Fibroblast of lung (primary cell): ENCODE measurements at regions not wholly inside any gene's neighbourhood (a gene's known extent, or its start where the extent isn't known, plus 50 kb on each side); places are given as distances from the start of the nearest gene placed in this dataset.
A peak's percentile ranks its signal among the peaks of the same experiment; 100 is the strongest.
"Not testable (repeated sequence)": the region's sequence is repeated elsewhere in the genome, so short reads cannot be mapped to it uniquely, and the experiment has no call there.

ENCODE experiments used
- DNase-seq, 2 donors: peaks; one replicate each; pipeline versions ENCODE4 v3.0.0 to v3.0.0-alpha.2; 2010; ENCODE audit warnings: low read depth in 2 of 2
- H2AFZ ChIP-seq: 2 replicates; pipeline ENCODE4 v1.5.1; 2012; ENCODE audit warnings: low read length, control low read depth, inconsistent platforms
- H3K27ac ChIP-seq: 2 replicates; pipeline ENCODE4 v1.5.1; 2011; ENCODE audit warnings: low read length, control low read depth; ENCODE audit not compliant: insufficient read depth
- H3K27me3 ChIP-seq: 2 replicates; pipeline ENCODE4 v1.5.1; 2011; ENCODE audit warnings: mild to moderate bottlenecking, low read length; ENCODE audit not compliant: control insufficient read depth, insufficient read depth
- H3K36me3 ChIP-seq: 2 replicates; pipeline ENCODE4 v1.5.1; 2011; ENCODE audit warnings: low read length; ENCODE audit not compliant: control insufficient read depth, insufficient read depth
- H3K4me1 ChIP-seq: 2 replicates; pipeline ENCODE4 v1.5.1; 2011; ENCODE audit warnings: low read length; ENCODE audit not compliant: control insufficient read depth, insufficient read depth; ENCODE audit errors: extremely low read depth
- H3K4me2 ChIP-seq: 2 replicates; pipeline ENCODE4 v1.5.1; 2011; ENCODE audit warnings: low read length, control low read depth; ENCODE audit not compliant: insufficient read depth; ENCODE audit errors: extremely low read depth
- H3K4me3 ChIP-seq, 4 experiments: fragments of 200-600 bp in 1 of 4; sonication (generic) in 1 of 4; replicated peaks in 1 of 4; 2 replicates each; pipeline ENCODE4 v1.5.1; 2011 to 2016; ENCODE audit warnings: low read length in 4 of 4, low read depth in 3 of 4, mild to moderate bottlenecking in 3 of 4, control low read depth in 2 of 4, inconsistent platforms in 1 of 4, mixed read lengths in 1 of 4; ENCODE audit not compliant: insufficient read depth in 1 of 4; ENCODE audit errors: control extremely low read depth in 1 of 4
- H3K79me2 ChIP-seq: 2 replicates; pipeline ENCODE4 v1.5.1; 2012; ENCODE audit warnings: mild to moderate bottlenecking, low read length, inconsistent platforms; ENCODE audit not compliant: control insufficient read depth, insufficient read depth
- H3K9ac ChIP-seq: 2 replicates; pipeline ENCODE4 v1.5.1; 2011; ENCODE audit warnings: mild to moderate bottlenecking, low read length, control low read depth; ENCODE audit not compliant: insufficient read depth
- H3K9me3 ChIP-seq: 2 replicates; pipeline ENCODE4 v1.5.1; 2012; ENCODE audit warnings: low read depth, low read length; ENCODE audit not compliant: control insufficient read depth, insufficient read depth
- H4K20me1 ChIP-seq: 2 replicates; pipeline ENCODE4 v1.5.1; 2011; ENCODE audit warnings: low read length; ENCODE audit not compliant: control insufficient read depth, insufficient read depth; ENCODE audit errors: extremely low read depth
- EZH2 ChIP-seq: IDR thresholded peaks from 2 replicates; pipeline ENCODE4 v1.5.1; 2012; ENCODE audit warnings: low read length, control low read depth, mild to moderate bottlenecking; ENCODE audit errors: missing control alignments
- TF ChIP-seq, protein P1 (sequence below), 2 donors: IDR thresholded peaks in 1 of 2; conservative IDR thresholded peaks in 1 of 2; 1 replicate in 1 of 2; 2 replicates in 1 of 2; pipeline ENCODE4 v1.5.1; 2011 to 2012; ENCODE audit warnings: low read length in 2 of 2, control low read depth in 1 of 2, inconsistent platforms in 1 of 2, low read depth in 1 of 2, mild to moderate bottlenecking in 1 of 2

DNA sequence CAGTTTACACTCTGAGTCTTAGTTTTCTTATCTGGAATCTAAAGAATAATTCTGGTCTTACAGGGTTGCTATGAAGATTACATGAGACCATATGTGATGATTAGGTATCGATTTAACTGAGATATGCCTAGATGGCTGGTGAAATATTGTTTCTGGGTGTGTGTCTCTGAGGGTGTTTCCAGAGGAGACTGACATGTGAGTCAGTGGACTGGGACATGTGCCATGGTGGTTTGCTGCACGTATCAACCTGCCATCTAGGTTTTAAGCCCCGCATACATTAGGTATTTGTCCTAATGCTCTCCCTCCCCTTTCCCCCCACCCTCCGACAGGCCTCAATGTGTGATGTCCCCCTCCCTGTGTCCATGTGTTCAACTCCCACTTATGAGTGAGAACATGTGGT lies 186.0 kb upstream of the CXorf66 start:
- TF ChIP-seq, protein P1, sequence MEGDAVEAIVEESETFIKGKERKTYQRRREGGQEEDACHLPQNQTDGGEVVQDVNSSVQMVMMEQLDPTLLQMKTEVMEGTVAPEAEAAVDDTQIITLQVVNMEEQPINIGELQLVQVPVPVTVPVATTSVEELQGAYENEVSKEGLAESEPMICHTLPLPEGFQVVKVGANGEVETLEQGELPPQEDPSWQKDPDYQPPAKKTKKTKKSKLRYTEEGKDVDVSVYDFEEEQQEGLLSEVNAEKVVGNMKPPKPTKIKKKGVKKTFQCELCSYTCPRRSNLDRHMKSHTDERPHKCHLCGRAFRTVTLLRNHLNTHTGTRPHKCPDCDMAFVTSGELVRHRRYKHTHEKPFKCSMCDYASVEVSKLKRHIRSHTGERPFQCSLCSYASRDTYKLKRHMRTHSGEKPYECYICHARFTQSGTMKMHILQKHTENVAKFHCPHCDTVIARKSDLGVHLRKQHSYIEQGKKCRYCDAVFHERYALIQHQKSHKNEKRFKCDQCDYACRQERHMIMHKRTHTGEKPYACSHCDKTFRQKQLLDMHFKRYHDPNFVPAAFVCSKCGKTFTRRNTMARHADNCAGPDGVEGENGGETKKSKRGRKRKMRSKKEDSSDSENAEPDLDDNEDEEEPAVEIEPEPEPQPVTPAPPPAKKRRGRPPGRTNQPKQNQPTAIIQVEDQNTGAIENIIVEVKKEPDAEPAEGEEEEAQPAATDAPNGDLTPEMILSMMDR (conservative IDR thresholded peaks at IDR 0.05 in 1 of 2, IDR thresholded peaks at IDR 0.05 in 1 of 2; ENCODE audit: low read depth in 1 of 2, low read length in 2 of 2), result no peak
- TF ChIP-seq EZH2, result no peak
- DNase-seq, result peak in 1 of 2 donors; percentile 13
- Histone ChIP-seq H3K36me3 (no peaks in the 10 kb centered on the region), H3K4me3 (no peak overlapping the region), H4K20me1 (no peaks in the 10 kb centered on the region), H3K9ac (no peak overlapping the region), H3K9me3 (no peaks in the 10 kb centered on the region), H3K27me3 (no peaks in the 10 kb centered on the region), H3K4me1 (no peaks in the 10 kb centered on the region), H2AFZ (no peak overlapping the region), H3K4me2 (no peak overlapping the region), H3K79me2 (no peaks in the 10 kb centered on the region), H3K27ac (no peak overlapping the region)

DNA sequence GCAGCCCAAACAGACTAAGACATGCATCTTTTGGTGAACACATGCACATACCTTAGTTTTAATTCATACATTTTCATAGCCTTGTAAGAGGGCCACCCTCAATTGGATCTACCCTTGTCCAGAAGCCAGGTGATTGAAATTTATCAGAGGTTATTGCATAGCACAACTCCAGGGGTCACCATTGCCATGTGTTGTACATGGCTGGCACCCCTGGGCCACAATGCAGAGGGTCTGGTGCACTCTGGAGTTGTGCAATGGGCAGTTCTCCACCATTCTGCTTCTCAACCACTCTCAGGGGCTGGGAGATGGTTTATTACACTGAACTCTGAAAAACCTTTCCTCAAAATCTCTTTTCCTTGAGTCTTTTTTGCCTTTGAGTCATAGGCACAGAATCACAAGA lies 184.4 kb upstream of the CXorf66 start:
- Histone ChIP-seq H3K4me1 (no peaks in the 10 kb centered on the region), H3K4me3 (no peak overlapping the region), H3K79me2 (no peaks in the 10 kb centered on the region), H3K9me3 (no peaks in the 10 kb centered on the region), H4K20me1 (no peaks in the 10 kb centered on the region), H3K9ac (no peak overlapping the region), H3K27me3 (no peaks in the 10 kb centered on the region), H3K4me2 (no peak overlapping the region), H3K36me3 (no peaks in the 10 kb centered on the region), H3K27ac (no peak overlapping the region), H2AFZ (no peak overlapping the region)
- TF ChIP-seq, protein P1 (conservative IDR thresholded peaks at IDR 0.05 in 1 of 2, IDR thresholded peaks at IDR 0.05 in 1 of 2; ENCODE audit: low read depth in 1 of 2, low read length in 2 of 2), result no peak
- no peak for DNase-seq

DNA sequence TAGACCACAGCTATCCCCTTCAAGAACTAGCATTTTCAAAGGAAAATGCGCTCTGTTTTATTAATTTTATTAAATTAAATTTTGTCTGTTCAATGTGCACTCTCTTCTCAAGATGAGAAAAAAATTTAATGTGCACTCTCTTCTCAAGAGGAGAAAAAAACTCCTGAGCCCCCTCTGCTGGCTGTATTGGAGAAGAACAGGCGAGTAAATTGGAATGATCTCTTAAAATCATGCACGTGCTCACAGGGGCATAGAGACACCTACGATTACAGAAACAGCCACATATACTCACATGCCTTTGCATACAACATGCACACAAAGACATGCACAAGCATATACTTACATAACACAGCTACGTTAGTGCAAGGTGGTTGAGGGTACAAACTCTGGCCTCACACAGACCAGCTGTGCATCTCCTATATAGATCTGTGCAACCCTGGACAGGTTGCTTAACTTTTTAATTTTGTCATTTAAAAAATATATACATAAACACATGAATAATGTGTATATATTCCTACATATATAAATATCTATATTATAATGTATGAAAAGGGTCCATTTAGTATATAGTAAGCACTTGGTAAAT lies 176.2 kb upstream of the CXorf66 start:
- H3K9ac ChIP-seq, result no peak overlapping the region
- DNase-seq, result peak in 1 of 2 donors; percentile 28
- H4K20me1 ChIP-seq, result no peaks in the 10 kb centered on the region
- no peaks in the 10 kb centered on the region for H3K79me2 ChIP-seq
- H2AFZ ChIP-seq, result no peak overlapping the region
- H3K9me3 ChIP-seq, result no peaks in the 10 kb centered on the region
- no peak for TF ChIP-seq EZH2
- TF ChIP-seq, protein P1 (conservative IDR thresholded peaks at IDR 0.05 in 1 of 2, IDR thresholded peaks at IDR 0.05 in 1 of 2; ENCODE audit: low read depth in 1 of 2, low read length in 2 of 2), result peak; percentile 53 to 71
- no peaks in the 10 kb centered on the region for H3K36me3 ChIP-seq
- H3K27me3 ChIP-seq, result no peaks in the 10 kb centered on the region
- no peak overlapping the region for H3K4me3 ChIP-seq
- no peak overlapping the region for H3K4me2 ChIP-seq
- H3K4me1 ChIP-seq, result no peaks in the 10 kb centered on the region
- H3K27ac ChIP-seq, result no peak overlapping the region

DNA sequence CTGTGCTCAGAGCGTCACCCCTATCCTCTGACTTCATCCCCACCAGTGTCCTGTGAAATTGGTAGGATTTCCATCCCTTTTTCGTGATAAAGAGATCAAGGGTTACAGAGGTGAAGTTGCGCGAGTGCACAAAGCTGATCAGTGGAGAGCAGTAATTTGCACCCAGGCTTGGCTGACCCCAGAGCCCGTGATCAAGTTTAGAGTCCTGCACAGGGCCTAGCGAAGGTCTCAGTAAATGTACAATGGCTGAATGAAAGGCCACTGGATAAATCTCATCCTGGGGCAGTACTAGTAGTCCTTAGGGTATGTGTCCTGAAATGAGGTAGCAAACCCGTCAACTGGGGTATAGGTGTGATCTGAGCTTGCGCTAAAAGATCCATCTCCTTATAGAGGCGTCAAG lies 173.2 kb upstream of the CXorf66 start:
- H3K4me1 ChIP-seq, H3K9ac ChIP-seq, H2AFZ ChIP-seq, H3K27ac ChIP-seq, H3K27me3 ChIP-seq, H3K4me3 ChIP-seq, DNase-seq, H3K4me2 ChIP-seq, H3K36me3 ChIP-seq, H3K79me2 ChIP-seq, H3K9me3 ChIP-seq, H4K20me1 ChIP-seq: not testable (repeated sequence)

DNA sequence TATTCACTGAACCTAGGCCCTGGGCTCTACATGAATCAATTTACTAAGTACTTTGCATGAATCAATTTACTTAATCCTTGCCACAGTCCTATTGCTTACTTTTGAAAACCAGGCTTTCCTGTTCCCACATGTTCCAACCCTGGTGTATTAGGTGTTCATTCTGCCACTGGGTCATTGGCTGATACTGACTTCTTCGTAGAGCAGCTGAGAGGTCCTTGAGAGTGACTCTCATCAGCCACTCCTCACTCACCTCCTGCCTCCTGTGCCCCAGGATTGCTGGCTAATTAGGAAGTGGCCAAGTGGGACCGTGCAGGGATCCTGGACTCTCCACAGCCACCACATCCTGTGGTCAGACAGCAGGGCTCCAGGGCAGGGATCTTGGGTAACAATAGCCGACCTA lies 172.7 kb upstream of the CXorf66 start:
- not testable (repeated sequence) for H3K36me3 ChIP-seq, H3K27ac ChIP-seq, H3K4me2 ChIP-seq, H3K79me2 ChIP-seq, H4K20me1 ChIP-seq, H3K4me3 ChIP-seq, H3K27me3 ChIP-seq, DNase-seq, H3K4me1 ChIP-seq, H2AFZ ChIP-seq, H3K9me3 ChIP-seq, H3K9ac ChIP-seq
